HG03439 (cell line): ENCODE measurements at regions not wholly inside any gene's neighbourhood (a gene's known extent, or its start where the extent isn't known, plus 50 kb on each side); places are given as distances from the start of the nearest gene placed in this dataset.
"Not testable (repeated sequence)": the region's sequence is repeated elsewhere in the genome, so short reads cannot be mapped to it uniquely, and the experiment has no call there.

Source experiments
- ATAC-seq: cut with Tn5 transposase; IDR thresholded peaks from one replicate; pipeline ENCODE4 v1.9.1; 2021; ENCODE audit warnings: mild to moderate bottlenecking, moderate library complexity; ENCODE audit not compliant: unreplicated experiment

DNA sequence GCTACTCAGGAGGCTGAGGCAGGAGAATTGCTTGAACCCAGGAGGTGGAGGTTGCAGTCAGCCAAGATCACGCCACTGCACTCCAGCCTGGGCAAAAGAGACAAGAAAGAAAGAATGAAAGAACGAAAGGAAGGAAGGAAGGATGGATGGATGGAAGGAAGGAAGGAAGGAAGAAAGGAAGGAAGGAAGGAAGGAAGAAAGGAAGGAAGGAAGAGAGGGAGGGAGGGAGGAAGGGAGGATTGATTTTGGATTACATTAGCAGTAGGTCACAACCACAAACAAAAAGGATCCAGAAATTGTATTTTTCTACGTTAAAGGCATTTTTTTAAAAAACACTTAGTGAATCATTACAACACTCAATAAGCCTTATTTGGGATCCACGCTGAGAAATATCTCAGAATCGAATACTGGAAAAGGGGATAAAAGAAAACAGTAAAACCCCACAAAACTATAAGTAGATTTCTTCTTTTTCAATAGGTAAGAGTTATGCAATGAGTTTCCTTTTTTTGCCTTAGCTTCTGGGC is 136.9 kb upstream of the FREM1 start:
- no peak for ATAC-seq

DNA sequence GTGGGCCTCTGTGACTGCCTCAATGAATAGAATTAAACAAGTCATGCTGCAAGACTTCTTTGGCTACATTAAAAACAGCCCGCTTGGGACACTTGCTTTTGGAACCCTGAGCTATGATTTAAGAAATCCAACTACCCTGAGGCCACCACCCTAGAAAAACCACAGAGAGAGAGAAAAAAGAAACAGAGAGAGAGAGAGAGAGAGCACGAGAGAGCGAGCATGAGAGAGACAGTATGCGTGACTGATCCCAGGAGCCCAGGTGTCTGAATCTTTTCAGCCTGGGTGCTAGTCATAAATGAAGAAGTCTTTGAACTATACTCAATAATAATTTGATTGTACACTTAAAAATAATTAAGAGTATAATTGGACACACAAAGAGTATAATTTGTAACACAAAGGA is 123.1 kb upstream of the FREM1 start:
- no peak for ATAC-seq

- ATAC-seq: no peak
Observed at GRCh38 chr9:15032860-15033259, 122.6 kb upstream of the FREM1 start.

DNA sequence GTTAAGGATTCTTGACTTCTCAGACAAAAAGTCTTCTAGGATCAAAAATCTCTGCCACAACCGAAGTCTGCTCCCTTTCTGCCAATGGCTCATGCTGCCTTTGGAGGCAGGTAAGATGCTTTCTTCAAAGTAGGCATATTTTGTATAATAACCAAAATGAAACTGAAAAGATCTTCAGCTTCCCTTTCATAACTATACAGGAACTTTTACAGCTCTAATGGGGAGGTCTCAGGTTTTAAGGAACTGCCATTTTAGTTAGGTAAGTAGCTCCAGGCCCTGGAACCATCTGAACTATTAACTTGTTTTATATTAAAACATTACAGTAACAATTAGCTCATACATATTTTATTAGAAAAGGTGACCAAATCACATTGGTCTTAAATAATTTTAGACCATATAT is 110.9 kb upstream of the FREM1 start:
- no peak for ATAC-seq

- ATAC-seq: no peak
Observed at GRCh38 chr9:15018096-15018637, 107.9 kb upstream of the FREM1 start.

DNA sequence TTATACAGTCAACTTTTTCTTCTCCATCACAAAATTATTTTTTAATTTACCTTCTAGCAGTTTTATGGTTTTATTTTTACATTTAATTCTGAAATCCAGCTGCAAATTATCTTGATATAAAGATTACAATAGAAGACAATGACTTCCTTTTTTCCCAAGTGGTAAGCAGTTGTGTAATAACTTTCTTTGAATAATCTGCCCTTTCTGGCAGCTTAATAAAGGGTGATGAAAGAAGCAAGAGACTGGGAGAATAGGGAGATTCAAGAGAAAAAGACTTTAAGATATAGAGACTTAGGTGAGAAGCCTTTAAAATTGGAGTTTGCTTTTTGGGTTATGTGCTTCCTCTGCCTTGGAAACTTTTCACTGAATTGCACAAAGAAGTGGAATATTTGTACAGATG is 100.4 kb upstream of the FREM1 start:
- ATAC-seq: no peak

DNA sequence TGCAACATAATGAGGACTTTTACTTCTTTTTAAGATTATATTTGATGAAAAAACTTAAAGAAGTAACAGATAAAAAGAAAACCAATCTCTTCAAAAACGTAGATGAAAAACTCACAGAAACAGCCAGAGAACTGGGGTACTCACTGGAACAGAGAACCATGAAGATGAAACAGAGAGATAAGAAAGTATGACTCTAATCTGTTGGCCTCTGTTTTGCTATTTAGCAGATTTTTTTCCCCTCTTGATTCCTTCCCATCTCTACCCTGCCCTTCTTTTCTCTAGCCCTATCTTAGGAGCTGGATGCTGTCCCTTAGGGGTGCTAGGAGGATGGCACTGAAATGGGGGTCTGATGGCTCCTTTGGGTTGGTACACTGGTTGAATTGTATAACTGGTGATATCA is 97.5 kb upstream of the FREM1 start:
- ATAC-seq: no peak

DNA sequence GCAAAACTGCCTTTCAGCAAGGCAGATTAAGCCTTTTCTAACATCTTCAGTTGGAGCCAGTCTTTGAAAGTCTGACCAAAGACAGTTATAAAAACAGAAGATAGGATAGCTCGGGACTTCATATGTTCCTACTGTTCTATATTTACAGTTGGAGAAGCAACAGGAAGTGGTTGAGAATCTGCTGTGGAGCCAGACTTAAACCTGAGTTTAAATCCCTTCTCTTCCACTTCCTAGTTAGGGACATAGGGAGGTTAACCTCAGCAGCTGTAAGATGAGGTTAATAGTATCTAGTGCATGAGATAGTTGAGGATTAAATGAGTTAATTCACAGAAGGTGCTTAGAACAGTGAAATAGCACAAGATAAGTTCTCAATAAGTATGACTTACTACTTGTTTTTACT is 84.5 kb upstream of the FREM1 start:
- ATAC-seq: no peak

GRCh38 chr9:14993901-14994554 is 83.8 kb upstream of the FREM1 start:
- no peak for ATAC-seq

DNA sequence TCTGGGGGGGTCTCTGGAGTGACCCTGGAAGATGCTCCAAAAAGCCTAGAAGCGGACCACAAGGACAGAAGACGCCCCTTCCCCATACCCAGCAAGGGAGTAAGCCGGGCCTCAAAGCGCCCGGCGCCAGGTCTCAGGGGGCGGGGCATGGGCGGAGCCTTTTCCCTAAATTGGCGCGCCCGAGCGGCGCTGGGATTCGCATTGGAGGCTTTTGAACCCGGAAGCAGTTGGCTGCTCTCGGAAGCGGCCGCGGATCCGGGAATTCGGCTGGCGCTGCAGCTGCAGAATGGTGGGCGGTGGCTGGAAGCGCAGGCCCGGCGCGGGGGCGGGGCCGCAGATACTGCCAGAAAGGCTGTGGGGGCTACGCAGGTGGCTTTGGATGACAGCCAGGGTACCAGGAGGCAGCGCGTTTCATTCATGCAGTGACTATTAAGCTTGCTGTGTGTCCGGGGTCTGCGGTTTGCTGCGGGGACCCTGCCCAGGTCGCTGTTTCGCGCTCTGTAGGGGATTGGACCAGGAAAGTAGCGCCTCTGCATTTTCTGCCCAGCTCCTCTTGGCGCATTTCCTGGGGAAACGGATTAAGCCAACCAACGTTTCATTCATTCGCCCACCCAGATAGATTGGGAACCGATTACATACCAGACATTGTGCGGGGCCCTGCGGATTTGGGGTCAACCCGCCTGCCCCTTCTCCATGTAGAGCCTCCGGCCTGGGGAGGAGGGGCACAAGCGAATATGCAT is 83.0 kb upstream of the FREM1 start:
- ATAC-seq: no peak

- ATAC-seq: no peak
Observed at GRCh38 chr9:14992516-14992915, 82.3 kb upstream of the FREM1 start.

DNA sequence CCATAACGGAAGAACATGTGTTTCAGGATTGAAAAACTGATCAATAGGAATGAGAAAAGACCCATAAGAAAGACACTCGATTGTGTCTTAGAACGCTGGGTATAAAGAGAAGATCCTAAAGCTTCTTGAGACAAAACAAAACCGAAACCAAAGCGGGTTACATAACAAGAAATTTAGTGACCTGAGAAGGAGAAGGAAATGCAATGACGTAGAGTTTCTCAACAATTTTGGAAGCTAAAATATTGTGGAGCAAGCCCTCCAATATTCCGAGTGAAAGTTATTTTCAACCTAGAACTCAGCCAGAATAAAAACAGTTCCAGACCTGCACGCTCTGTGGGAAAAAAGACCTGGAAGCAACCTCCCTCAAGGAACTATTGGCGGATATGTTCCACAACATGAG is 81.9 kb upstream of the FREM1 start:
- ATAC-seq: no peak

- not testable (repeated sequence) for ATAC-seq
Observed at GRCh38 chr9:14990647-14991046, 80.4 kb upstream of the FREM1 start.

- ATAC-seq: no peak
Observed at GRCh38 chr9:14989811-14990210, 79.6 kb upstream of the FREM1 start.

- not testable (repeated sequence) for ATAC-seq
Observed at GRCh38 chr9:14989336-14989735, 79.1 kb upstream of the FREM1 start.

DNA sequence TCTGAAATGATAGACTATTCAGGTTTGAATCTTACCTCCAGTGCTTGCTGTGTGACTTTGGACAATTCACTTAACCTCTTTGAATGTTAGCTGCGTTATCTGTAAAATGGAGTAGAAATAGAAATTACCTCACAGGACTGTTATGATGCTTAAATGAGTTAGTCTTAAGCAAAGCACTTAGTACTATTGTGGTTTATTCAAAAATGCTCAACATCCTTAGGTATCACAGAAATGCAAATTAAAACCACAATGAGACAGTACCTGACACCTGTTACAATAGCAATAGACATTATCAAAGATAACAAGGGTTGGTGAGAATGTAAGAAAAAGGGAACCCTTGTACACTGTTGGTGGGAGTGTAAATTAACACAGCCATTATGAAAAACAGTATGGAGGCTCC is 77.6 kb upstream of the FREM1 start:
- peak; percentile 69 for ATAC-seq

DNA sequence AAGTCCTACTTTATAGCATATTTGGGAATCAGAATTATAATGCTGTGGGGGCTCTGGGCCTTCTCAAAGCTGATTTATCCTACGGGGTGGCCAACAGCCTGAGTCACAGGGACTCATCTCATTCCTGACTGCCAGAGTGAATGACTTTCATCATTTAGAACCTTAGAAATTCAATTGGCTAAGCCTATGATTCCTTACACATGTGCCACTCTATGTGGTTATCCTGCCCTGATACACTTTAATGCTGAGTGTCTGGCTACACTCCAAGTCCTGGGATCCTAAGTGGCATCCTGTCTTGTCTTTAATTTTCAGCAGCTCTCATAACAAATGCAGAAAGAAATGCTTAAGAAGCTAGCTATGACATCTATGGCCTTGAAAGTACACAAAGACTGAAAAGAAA is 75.2 kb upstream of the FREM1 start:
- ATAC-seq: no peak

GRCh38 chr9:14983599-14983998 is 73.4 kb upstream of the FREM1 start:
- ATAC-seq: no peak

- no peak for ATAC-seq
Observed at GRCh38 chr9:14981291-14981950, 71.2 kb upstream of the FREM1 start.

GRCh38 chr9:14978022-14979000 is 68.1 kb upstream of the FREM1 start:
- no peak for ATAC-seq
